ENCODE measurements at regions not wholly inside any gene's neighbourhood (a gene's known extent, or its start where the extent isn't known, plus 50 kb on each side); places are given as distances from the start of the nearest gene placed in this dataset.
"Not testable (repeated sequence)": the region's sequence is repeated elsewhere in the genome, so short reads cannot be mapped to it uniquely, and the experiment has no call there.

DNA sequence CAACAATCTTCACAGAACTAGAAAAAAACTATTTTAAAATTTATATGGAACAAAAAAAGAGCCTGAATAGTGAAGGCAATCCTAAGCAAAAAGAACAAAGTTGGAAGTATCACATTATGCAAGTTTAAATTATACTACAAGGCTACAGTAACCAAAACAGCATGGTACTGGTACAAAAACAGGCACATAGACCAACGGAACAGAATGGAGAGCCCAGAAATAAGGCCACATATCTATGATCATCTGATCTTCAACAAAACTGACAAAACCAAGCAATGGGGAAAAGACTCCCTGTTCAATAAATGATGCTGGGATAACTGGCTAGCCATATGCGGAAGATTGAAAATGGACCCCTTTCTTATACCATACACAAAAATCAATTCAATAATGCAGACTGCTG is 74.4 kb upstream of the RTN4 start:
- peaks cover 30% of the 10 kb centered on the region for H3K4me1 ChIP-seq
- H3K27ac ChIP-seq; H3K36me3 ChIP-seq; ATAC-seq; intact Hi-C loops (cut with DNase I); DNase-seq; H3K27me3 ChIP-seq (ENCODE audit: low read depth); H3K9me3 ChIP-seq; H3K4me3 ChIP-seq: not testable (repeated sequence)

DNA sequence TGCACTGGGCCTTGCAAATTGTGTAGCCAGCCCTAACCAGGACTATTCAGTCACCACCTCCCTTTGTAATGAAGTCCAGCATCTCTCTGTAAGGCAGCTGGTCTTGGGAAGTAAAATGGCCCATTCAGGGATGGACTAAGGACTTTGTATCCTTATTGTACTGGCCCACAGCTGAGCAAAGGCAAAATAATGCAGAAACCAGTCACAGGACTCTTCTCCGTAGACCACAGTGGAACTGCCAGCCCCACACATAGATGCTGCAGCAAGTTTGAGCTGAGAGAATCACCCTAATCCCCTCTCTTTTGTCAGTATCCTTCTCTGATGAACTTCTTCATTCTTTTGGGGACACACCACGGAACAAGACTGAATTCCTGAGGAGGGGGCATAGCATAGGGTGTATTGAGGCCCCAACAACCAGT is 73.6 kb upstream of the RTN4 start:
- TF ChIP-seq, protein P1, sequence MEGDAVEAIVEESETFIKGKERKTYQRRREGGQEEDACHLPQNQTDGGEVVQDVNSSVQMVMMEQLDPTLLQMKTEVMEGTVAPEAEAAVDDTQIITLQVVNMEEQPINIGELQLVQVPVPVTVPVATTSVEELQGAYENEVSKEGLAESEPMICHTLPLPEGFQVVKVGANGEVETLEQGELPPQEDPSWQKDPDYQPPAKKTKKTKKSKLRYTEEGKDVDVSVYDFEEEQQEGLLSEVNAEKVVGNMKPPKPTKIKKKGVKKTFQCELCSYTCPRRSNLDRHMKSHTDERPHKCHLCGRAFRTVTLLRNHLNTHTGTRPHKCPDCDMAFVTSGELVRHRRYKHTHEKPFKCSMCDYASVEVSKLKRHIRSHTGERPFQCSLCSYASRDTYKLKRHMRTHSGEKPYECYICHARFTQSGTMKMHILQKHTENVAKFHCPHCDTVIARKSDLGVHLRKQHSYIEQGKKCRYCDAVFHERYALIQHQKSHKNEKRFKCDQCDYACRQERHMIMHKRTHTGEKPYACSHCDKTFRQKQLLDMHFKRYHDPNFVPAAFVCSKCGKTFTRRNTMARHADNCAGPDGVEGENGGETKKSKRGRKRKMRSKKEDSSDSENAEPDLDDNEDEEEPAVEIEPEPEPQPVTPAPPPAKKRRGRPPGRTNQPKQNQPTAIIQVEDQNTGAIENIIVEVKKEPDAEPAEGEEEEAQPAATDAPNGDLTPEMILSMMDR (IDR thresholded peaks at IDR 0.05) = no peak
- Histone ChIP-seq H3K27ac (no peak overlapping the region), H3K4me1 (peaks cover 38% of the 10 kb centered on the region), H3K27me3 (ENCODE audit: low read depth) (no peaks in the 10 kb centered on the region), H3K36me3 (no peaks in the 10 kb centered on the region), H3K9me3 (no peaks in the 10 kb centered on the region), H3K4me3 (no peak overlapping the region)
- DNase-seq (no peak), ATAC-seq (no peak)
- intact Hi-C loops (cut with DNase I) = no loop called here

DNA sequence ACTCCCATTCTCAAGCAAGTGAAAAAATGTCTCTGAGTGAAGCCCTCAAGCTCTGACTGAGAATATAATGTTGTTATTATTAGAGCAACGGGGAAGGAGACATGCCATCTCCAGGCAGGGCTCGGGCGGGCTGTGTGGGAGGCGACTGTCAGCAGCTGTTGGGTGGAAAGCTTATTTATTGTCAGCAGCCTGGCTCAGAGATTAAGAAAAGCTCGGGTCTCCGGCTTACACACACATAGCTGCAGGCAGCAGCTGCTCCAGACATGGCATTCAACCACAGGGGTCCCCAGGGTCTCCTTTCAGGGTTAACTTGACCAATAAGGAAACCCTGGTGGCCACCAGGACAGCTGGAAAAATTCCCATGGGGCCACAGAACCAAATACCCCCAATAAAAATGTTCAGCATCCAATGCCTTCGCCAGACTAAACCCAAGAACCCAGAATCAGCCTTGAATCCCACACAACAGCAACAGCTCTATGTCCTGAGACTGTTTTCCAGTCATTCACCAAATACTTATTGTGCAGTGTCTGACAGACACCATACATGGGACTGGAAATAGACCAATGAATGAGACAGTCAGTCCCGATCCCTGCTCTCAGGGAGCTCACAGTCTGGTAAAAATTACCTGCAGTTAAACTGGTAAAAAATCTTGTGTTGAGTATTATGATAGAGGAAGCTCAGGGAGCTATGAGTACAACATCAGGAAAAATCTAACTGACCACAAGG is 70.5 kb upstream of the RTN4 start:
- intact Hi-C loops (cut with DNase I) = no loop called here
- no peaks in the 10 kb centered on the region for H3K9me3 ChIP-seq
- ATAC-seq (peak; percentile 49 to 56), DNase-seq (no peak)
- H3K27ac ChIP-seq = peak overlapping the region; percentile 66
- no peaks in the 10 kb centered on the region for H3K36me3 ChIP-seq
- H3K4me3 ChIP-seq = no peak overlapping the region
- no peaks in the 10 kb centered on the region for H3K27me3 ChIP-seq (ENCODE audit: low read depth)
- H3K4me1 ChIP-seq = peaks cover 40% of the 10 kb centered on the region
- TF ChIP-seq, protein P1 (IDR thresholded peaks at IDR 0.05) = no peak

DNA sequence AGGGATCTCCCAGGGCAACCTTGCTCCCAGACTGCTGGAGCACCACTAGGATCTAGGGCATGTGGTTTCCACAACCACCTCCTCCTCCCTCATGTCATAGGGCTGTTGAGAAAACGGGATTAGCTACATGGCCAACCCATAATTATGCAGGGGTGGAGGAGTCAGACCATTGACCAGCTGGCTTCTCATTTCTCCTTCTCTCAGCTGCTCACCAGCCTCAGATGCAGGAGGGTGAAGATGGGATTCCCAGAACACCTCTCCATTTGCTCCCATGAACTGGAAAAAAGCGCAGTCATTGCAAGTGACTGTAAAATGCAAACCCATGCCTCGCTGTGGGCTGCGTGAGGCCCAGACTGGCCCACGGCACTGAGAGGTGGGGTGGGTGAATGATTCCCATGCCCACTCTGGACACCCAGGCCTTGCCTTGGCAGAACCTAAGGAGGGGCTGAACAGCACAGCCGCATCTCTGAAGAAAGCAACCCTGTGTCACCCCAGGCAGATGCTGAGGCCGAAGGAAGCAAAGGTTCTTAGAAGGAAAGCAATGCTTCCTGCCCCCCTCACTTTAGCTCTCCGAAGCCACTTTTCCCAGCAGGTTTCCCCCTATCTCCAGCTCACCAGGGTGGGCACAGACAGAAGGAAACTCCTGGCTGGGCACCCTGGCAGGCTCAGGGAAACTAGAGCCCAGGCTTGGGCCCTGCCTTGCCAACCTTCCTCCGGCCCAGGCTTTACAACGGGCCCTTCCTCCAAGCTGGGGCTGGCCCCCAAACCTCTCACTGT is 69.6 kb upstream of the RTN4 start:
- no peaks in the 10 kb centered on the region for H3K36me3 ChIP-seq
- no peak for DNase-seq
- H3K27ac ChIP-seq = peak overlapping the region; percentile 66

DNA sequence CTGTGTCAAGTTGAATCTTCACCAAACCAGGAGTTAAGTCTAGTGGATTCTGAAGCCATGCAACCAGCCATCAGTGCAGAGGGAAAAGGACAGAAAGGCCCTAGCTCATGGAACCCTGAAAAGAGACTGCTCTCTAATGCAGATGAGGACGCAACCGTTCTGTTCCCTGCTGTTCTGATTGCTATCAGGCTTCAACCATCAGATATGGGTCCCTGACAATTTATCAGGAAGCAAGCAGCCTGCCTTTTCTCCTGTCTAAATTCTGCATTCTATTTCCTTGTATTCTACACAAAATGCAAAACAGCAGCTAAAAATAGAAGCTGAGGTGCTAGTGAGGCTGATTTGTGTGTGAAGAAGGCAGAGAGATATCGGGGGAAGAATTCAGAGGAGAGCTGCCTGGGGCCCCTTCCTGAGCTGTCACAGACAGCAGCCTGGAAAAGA is 68.4 kb upstream of the RTN4 start:
- TF ChIP-seq, protein P1 (IDR thresholded peaks at IDR 0.05) = no peak
- H3K4me1 ChIP-seq = peaks cover 44% of the 10 kb centered on the region
- ATAC-seq (no peak), DNase-seq (no peak)
- no peaks in the 10 kb centered on the region for H3K36me3 ChIP-seq
- H3K9me3 ChIP-seq = no peaks in the 10 kb centered on the region
- no peak overlapping the region for H3K4me3 ChIP-seq
- H3K27ac ChIP-seq = no peak overlapping the region
- intact Hi-C loops (cut with DNase I) = no loop called here
- H3K27me3 ChIP-seq (ENCODE audit: low read depth) = no peaks in the 10 kb centered on the region

More for the DNA sequence above, 69.6 kb upstream of the RTN4 start:
- peak; percentile 57 to 72 for ATAC-seq
- intact Hi-C loops (cut with DNase I) = no loop called here
- Histone ChIP-seq H3K4me1 (peaks cover 42% of the 10 kb centered on the region), H3K9me3 (no peaks in the 10 kb centered on the region), H3K27me3 (ENCODE audit: low read depth) (no peaks in the 10 kb centered on the region), H3K4me3 (no peak overlapping the region)
- TF ChIP-seq, protein P1 (IDR thresholded peaks at IDR 0.05) = no peak

DNA sequence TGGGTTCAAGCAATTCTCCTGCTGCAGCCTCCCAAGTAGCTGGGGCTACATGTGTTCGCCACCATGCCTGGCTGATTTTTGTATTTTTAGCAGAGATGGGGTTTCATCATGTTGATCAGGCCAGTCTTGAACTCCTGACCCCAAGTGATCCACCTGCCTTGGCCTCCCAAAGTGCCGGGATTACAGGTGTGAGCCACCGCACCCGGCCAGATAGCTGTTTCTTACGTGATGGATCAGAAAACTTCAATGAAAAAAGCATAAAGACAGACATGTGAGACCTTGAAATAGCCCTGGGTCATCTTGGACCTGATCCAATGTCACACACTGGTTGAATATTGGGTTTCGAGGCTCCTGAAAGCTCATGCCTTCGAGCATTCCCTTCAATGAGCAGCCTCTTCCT is 66.7 kb upstream of the RTN4 start:
- no peak overlapping the region for H3K4me3 ChIP-seq
- intact Hi-C loops (cut with DNase I) = no loop called here
- H3K27me3 ChIP-seq (ENCODE audit: low read depth) = no peaks in the 10 kb centered on the region
- H3K9me3 ChIP-seq = no peaks in the 10 kb centered on the region
- DNase-seq (no peak), ATAC-seq (no peak)
- H3K27ac ChIP-seq = no peak overlapping the region
- TF ChIP-seq, protein P1 (IDR thresholded peaks at IDR 0.05) = no peak
- peaks cover 53% of the 10 kb centered on the region for H3K4me1 ChIP-seq
- no peaks in the 10 kb centered on the region for H3K36me3 ChIP-seq
